ENCODE measurements at regions not wholly inside any gene's neighbourhood (a gene's known extent, or its start where the extent isn't known, plus 50 kb on each side); places are given as distances from the start of the nearest gene placed in this dataset.

GRCh38 chr5:143481697-143482531 is 78.4 kb upstream of the NR3C1 start (continued):
- TF ChIP-seq BORCS8-MEF2B (CRISPR knock-in tag; IDR thresholded peaks at IDR 0.05) = no peak
- TF ChIP-seq TFE3 (CRISPR knock-in tag; IDR thresholded peaks at IDR 0.05) = no peak; the same call in 1 of the 2 replicates
- TF ChIP-seq ZNF570 (CRISPR knock-in tag; IDR thresholded peaks at IDR 0.05; ENCODE audit: borderline replicate concordance) = no peak
- no peak for TF ChIP-seq DNMT1 (CRISPR knock-in tag; IDR thresholded peaks at IDR 0.05)
- TF ChIP-seq BCLAF1 (IDR thresholded peaks at IDR 0.05) = no peak
- TF ChIP-seq RXRA (CRISPR knock-in tag; IDR thresholded peaks at IDR 0.05) = no peak
- no peak for TF ChIP-seq ZKSCAN8 (CRISPR knock-in tag; IDR thresholded peaks at IDR 0.05; ENCODE audit: borderline replicate concordance)
- no peak for TF ChIP-seq ZBTB7A (CRISPR knock-in tag; IDR thresholded peaks at IDR 0.05)
- TF ChIP-seq ZFY (CRISPR knock-in tag; IDR thresholded peaks at IDR 0.05) = no peak
- no peak for TF ChIP-seq RBM39 (IDR thresholded peaks at IDR 0.05; ENCODE audit: low read depth, low read length, poor library complexity, severe bottlenecking)
- TF ChIP-seq SRSF4 (IDR thresholded peaks at IDR 0.05; ENCODE audit: low read depth, low read length, poor library complexity, severe bottlenecking) = no peak
- no peak for TF ChIP-seq MEIS2 (CRISPR knock-in tag; IDR thresholded peaks at IDR 0.05)
- no peak for TF ChIP-seq NFRKB (IDR thresholded peaks at IDR 0.05)
- TF ChIP-seq NCOA1 (CRISPR knock-in tag; IDR thresholded peaks at IDR 0.05) = no peak
- peak; percentile 59 for TF ChIP-seq ISL2 (CRISPR knock-in tag; IDR thresholded peaks at IDR 0.05)
- TF ChIP-seq NCOR1 (IDR thresholded peaks at IDR 0.05; ENCODE audit: borderline replicate concordance, low read length) = peak; percentile 91
- no peak for TF ChIP-seq CSRNP2 (CRISPR knock-in tag; conservative IDR thresholded peaks at IDR 0.05; ENCODE audit: low read depth)
- no peak for TF ChIP-seq SMARCE1 (IDR thresholded peaks at IDR 0.05; ENCODE audit: borderline replicate concordance)
- no peak for TF ChIP-seq ZNF770 (CRISPR knock-in tag; IDR thresholded peaks at IDR 0.05)
- no peak for TF ChIP-seq PHF8 (CRISPR knock-in tag; IDR thresholded peaks at IDR 0.05)
- no peak for TF ChIP-seq RNF2 (conservative IDR thresholded peaks at IDR 0.05; ENCODE audit: low read depth)
- no peak for TF ChIP-seq TAF1 (CRISPR knock-in tag; IDR thresholded peaks at IDR 0.05)
- no peak for TF ChIP-seq RBFOX2 (IDR thresholded peaks at IDR 0.05; ENCODE audit: low read depth, low read length)
- TF ChIP-seq KDM1A (CRISPR knock-in tag; IDR thresholded peaks at IDR 0.05) = no peak
- no peak for TF ChIP-seq ZNF766 (CRISPR knock-in tag; IDR thresholded peaks at IDR 0.05; ENCODE audit: borderline replicate concordance)

Data from HepG2 (cell line).